ENCODE measurements at regions not wholly inside any gene's neighbourhood (a gene's known extent, or its start where the extent isn't known, plus 50 kb on each side); places are given as distances from the start of the nearest gene placed in this dataset.

- Mint-ChIP-seq H3K9me3 (ENCODE audit: unreplicated experiment) (no peaks in the 10 kb centered on the region), H3K27ac (ENCODE audit: unreplicated experiment) (no peak overlapping the region), H3K4me1 (ENCODE audit: unreplicated experiment) (no peaks in the 10 kb centered on the region), H3K27me3 (ENCODE audit: unreplicated experiment) (no peaks in the 10 kb centered on the region), H3K4me3 (ENCODE audit: unreplicated experiment) (no peak overlapping the region), H3K36me3 (ENCODE audit: low read depth, unreplicated experiment) (no peaks in the 10 kb centered on the region)
- TF ChIP-seq CTCF (IDR thresholded peaks at IDR 0.05; ENCODE audit: unreplicated experiment), result no peak
- DNase-seq (ENCODE audit: low spot score), result no peak
Measured at GRCh38 chr15:53037904-53038654, 247.9 kb upstream of the ONECUT1 start.

- H3K4me3 Mint-ChIP-seq (ENCODE audit: unreplicated experiment), result no peak overlapping the region
- no peak for TF ChIP-seq CTCF (IDR thresholded peaks at IDR 0.05; ENCODE audit: unreplicated experiment)
- no peaks in the 10 kb centered on the region for H3K9me3 Mint-ChIP-seq (ENCODE audit: unreplicated experiment)
Measured at GRCh38 chr15:53036641-53037040, 246.5 kb upstream of the ONECUT1 start.

GRCh38 chr15:53034767-53035245 lies 244.7 kb upstream of the ONECUT1 start:
- no peaks in the 10 kb centered on the region for H3K36me3 Mint-ChIP-seq (ENCODE audit: low read depth, unreplicated experiment)
- no peak for TF ChIP-seq CTCF (IDR thresholded peaks at IDR 0.05; ENCODE audit: unreplicated experiment)
- DNase-seq (ENCODE audit: low spot score), result no peak
- H3K27ac Mint-ChIP-seq (ENCODE audit: unreplicated experiment), result no peak overlapping the region
- H3K4me3 Mint-ChIP-seq (ENCODE audit: unreplicated experiment), result no peak overlapping the region
- no peaks in the 10 kb centered on the region for H3K4me1 Mint-ChIP-seq (ENCODE audit: unreplicated experiment)
- no peaks in the 10 kb centered on the region for H3K9me3 Mint-ChIP-seq (ENCODE audit: unreplicated experiment)
- no peaks in the 10 kb centered on the region for H3K27me3 Mint-ChIP-seq (ENCODE audit: unreplicated experiment)

More at GRCh38 chr15:53036641-53037040, 246.5 kb upstream of the ONECUT1 start:
- no peak overlapping the region for H3K27ac Mint-ChIP-seq (ENCODE audit: unreplicated experiment)
- H3K27me3 Mint-ChIP-seq (ENCODE audit: unreplicated experiment), result no peaks in the 10 kb centered on the region
- no peaks in the 10 kb centered on the region for H3K36me3 Mint-ChIP-seq (ENCODE audit: low read depth, unreplicated experiment)
- H3K4me1 Mint-ChIP-seq (ENCODE audit: unreplicated experiment), result no peaks in the 10 kb centered on the region
- no peak for DNase-seq (ENCODE audit: low spot score)

- no peak overlapping the region for H3K27ac Mint-ChIP-seq (ENCODE audit: unreplicated experiment)
- H3K4me3 Mint-ChIP-seq (ENCODE audit: unreplicated experiment), result no peak overlapping the region
- no peaks in the 10 kb centered on the region for H3K36me3 Mint-ChIP-seq (ENCODE audit: low read depth, unreplicated experiment)
- H3K9me3 Mint-ChIP-seq (ENCODE audit: unreplicated experiment), result no peaks in the 10 kb centered on the region
- TF ChIP-seq CTCF (IDR thresholded peaks at IDR 0.05; ENCODE audit: unreplicated experiment), result no peak
- H3K4me1 Mint-ChIP-seq (ENCODE audit: unreplicated experiment), result no peaks in the 10 kb centered on the region
- H3K27me3 Mint-ChIP-seq (ENCODE audit: unreplicated experiment), result no peaks in the 10 kb centered on the region
- no peak for DNase-seq (ENCODE audit: low spot score)
Measured at GRCh38 chr15:53033709-53034108, 243.6 kb upstream of the ONECUT1 start.

GRCh38 chr15:53031469-53031868 lies 241.3 kb upstream of the ONECUT1 start:
- TF ChIP-seq CTCF (IDR thresholded peaks at IDR 0.05; ENCODE audit: unreplicated experiment), result no peak
- no peak overlapping the region for H3K27ac Mint-ChIP-seq (ENCODE audit: unreplicated experiment)
- no peaks in the 10 kb centered on the region for H3K27me3 Mint-ChIP-seq (ENCODE audit: unreplicated experiment)
- H3K4me3 Mint-ChIP-seq (ENCODE audit: unreplicated experiment), result no peak overlapping the region
- H3K4me1 Mint-ChIP-seq (ENCODE audit: unreplicated experiment), result no peaks in the 10 kb centered on the region
- no peak for DNase-seq (ENCODE audit: low spot score)
- H3K36me3 Mint-ChIP-seq (ENCODE audit: low read depth, unreplicated experiment), result no peaks in the 10 kb centered on the region
- H3K9me3 Mint-ChIP-seq (ENCODE audit: unreplicated experiment), result no peaks in the 10 kb centered on the region

Measured in endothelial cell (in vitro differentiated cells).